Upper lobe of right lung (tissue), 1 donor: ENCODE measurements at regions not wholly inside any gene's neighbourhood (a gene's known extent, or its start where the extent isn't known, plus 50 kb on each side); places are given as distances from the start of the nearest gene placed in this dataset.

Experiments used
- ATAC-seq: fragments of 200-7000 bp; cut with Tn5 transposase; one replicate; pipeline ENCODE4 v1.9.1; 2020; ENCODE audit warnings: mild to moderate bottlenecking, moderate library complexity
- DNase-seq: peaks from one replicate; pipeline ENCODE4 v3.0.0-alpha.2; 2020
- H3K27ac ChIP-seq: fragments of 200-600 bp; one replicate; pipeline ENCODE4 v1.8.0; 2022
- H3K27me3 ChIP-seq: fragments of 200-600 bp; one replicate; pipeline ENCODE4 v1.8.0; 2022; ENCODE audit warnings: mild to moderate bottlenecking
- H3K36me3 ChIP-seq: fragments of 200-600 bp; one replicate; pipeline ENCODE4 v1.8.0; 2022
- H3K4me1 ChIP-seq: fragments of 200-600 bp; one replicate; pipeline ENCODE4 v1.8.0; 2022
- H3K4me3 ChIP-seq: fragments of 200-600 bp; one replicate; pipeline ENCODE4 v1.8.0; 2022; ENCODE audit warnings: mild to moderate bottlenecking
- H3K9me3 ChIP-seq: fragments of 200-600 bp; one replicate; pipeline ENCODE4 v1.8.0; 2022
- CTCF ChIP-seq: fragments of 200-600 bp; IDR thresholded peaks from one replicate; pipeline ENCODE4 v1.8.0; 2022; ENCODE audit warnings: antibody characterized with exemption
- intact Hi-C: fragments of 100-400 bp; cut with DNase I; formaldehyde crosslinking; loops from one replicate; pipeline ENCODE4 v1.11.0; 2022
- donor health status: DM: no; HTN: yes; CAD: no; lungs with severe emphysema.

- ATAC-seq (no peak), DNase-seq (no peak)
- peaks cover 5% of the 10 kb centered on the region for H3K4me1 ChIP-seq
- no peak overlapping the region for H3K27ac ChIP-seq
- intact Hi-C loops = no loop called here
- no peaks in the 10 kb centered on the region for H3K27me3 ChIP-seq
- H3K4me3 ChIP-seq = no peak overlapping the region
- no peaks in the 10 kb centered on the region for H3K9me3 ChIP-seq
- no peaks in the 10 kb centered on the region for H3K36me3 ChIP-seq
- no peak for TF ChIP-seq CTCF
Measured at GRCh38 chr2:217158928-217159327, 299.1 kb upstream of the TNP1 start.

GRCh38 chr2:217157581-217157980, 297.7 kb upstream of the TNP1 start:
- ATAC-seq (no peak), DNase-seq (no peak)
- Histone ChIP-seq H3K4me3 (no peak overlapping the region), H3K36me3 (no peaks in the 10 kb centered on the region), H3K4me1 (peaks cover 5% of the 10 kb centered on the region), H3K27ac (no peak overlapping the region), H3K27me3 (no peaks in the 10 kb centered on the region), H3K9me3 (no peaks in the 10 kb centered on the region)
- TF ChIP-seq CTCF = no peak
- intact Hi-C loops = no loop called here

- no peaks in the 10 kb centered on the region for H3K27me3 ChIP-seq
- intact Hi-C loops = no loop called here
Measured at GRCh38 chr2:217156801-217157200, 296.9 kb upstream of the TNP1 start.

GRCh38 chr2:217154923-217155322, 295.1 kb upstream of the TNP1 start:
- DNase-seq (no peak), ATAC-seq (no peak)
- Histone ChIP-seq H3K9me3 (no peaks in the 10 kb centered on the region), H3K27me3 (no peaks in the 10 kb centered on the region), H3K4me3 (no peak overlapping the region), H3K4me1 (no peaks in the 10 kb centered on the region), H3K27ac (no peak overlapping the region), H3K36me3 (no peaks in the 10 kb centered on the region)
- no peak for TF ChIP-seq CTCF
- intact Hi-C loops = no loop called here

More at GRCh38 chr2:217156801-217157200, 296.9 kb upstream of the TNP1 start:
- TF ChIP-seq CTCF = no peak
- no peak overlapping the region for H3K4me3 ChIP-seq
- H3K27ac ChIP-seq = no peak overlapping the region
- no peaks in the 10 kb centered on the region for H3K9me3 ChIP-seq
- H3K36me3 ChIP-seq = no peaks in the 10 kb centered on the region
- no peak for ATAC-seq
- H3K4me1 ChIP-seq = peaks cover 5% of the 10 kb centered on the region
- no peak for DNase-seq

GRCh38 chr2:217153510-217153909, 293.6 kb upstream of the TNP1 start:
- ATAC-seq = no peak
- H3K9me3 ChIP-seq = no peaks in the 10 kb centered on the region
- no peaks in the 10 kb centered on the region for H3K27me3 ChIP-seq
- H3K4me1 ChIP-seq = no peaks in the 10 kb centered on the region
- no peaks in the 10 kb centered on the region for H3K36me3 ChIP-seq
- no peak overlapping the region for H3K4me3 ChIP-seq
- intact Hi-C loops = no loop called here
- DNase-seq = no peak
- H3K27ac ChIP-seq = no peak overlapping the region
- no peak for TF ChIP-seq CTCF

GRCh38 chr2:217152831-217153230, 293.0 kb upstream of the TNP1 start:
- Histone ChIP-seq H3K4me1 (peaks cover 4% of the 10 kb centered on the region), H3K27ac (no peak overlapping the region), H3K36me3 (no peaks in the 10 kb centered on the region), H3K9me3 (no peaks in the 10 kb centered on the region), H3K27me3 (no peaks in the 10 kb centered on the region), H3K4me3 (no peak overlapping the region)
- no peak for DNase-seq
- no peak for ATAC-seq
- intact Hi-C loops = no loop called here
- TF ChIP-seq CTCF = no peak
